GM18868 (cell line): ENCODE measurements at regions not wholly inside any gene's neighbourhood (a gene's known extent, or its start where the extent isn't known, plus 50 kb on each side); places are given as distances from the start of the nearest gene placed in this dataset.

ENCODE experiments used
- ATAC-seq: cut with Tn5 transposase; IDR thresholded peaks from one replicate; pipeline ENCODE4 v1.9.1; 2021; ENCODE audit warnings: mild to moderate bottlenecking, moderate library complexity; ENCODE audit not compliant: unreplicated experiment

DNA sequence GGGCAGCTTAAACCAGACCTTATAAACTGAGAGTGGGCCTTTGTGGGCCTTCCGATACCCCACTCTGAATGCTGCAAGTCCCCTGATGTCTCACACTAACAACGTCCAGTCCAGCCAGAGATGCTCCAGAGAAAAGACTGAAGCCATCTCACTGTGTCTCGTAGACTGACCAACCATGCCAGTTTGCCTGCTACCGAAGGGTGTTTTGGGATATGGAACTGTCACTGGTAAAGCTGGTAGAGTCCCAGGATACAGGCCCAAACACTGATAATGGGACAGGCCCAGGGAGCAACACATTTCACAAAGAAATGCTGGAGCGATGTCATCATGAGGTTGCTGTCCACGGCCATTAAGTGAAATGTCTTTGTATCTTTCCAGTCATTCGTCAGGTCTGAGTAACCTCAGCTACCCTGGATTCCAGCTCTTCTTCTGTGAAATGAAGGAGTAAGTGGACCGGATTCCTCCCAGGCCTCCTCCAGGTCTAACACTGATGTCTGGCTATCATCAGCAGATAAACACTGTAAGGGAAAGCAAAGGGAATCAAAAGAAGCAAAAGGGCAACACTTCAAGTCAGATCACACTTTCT lies 81.6 kb downstream of the SLC5A7 start:
- no peak for ATAC-seq

DNA sequence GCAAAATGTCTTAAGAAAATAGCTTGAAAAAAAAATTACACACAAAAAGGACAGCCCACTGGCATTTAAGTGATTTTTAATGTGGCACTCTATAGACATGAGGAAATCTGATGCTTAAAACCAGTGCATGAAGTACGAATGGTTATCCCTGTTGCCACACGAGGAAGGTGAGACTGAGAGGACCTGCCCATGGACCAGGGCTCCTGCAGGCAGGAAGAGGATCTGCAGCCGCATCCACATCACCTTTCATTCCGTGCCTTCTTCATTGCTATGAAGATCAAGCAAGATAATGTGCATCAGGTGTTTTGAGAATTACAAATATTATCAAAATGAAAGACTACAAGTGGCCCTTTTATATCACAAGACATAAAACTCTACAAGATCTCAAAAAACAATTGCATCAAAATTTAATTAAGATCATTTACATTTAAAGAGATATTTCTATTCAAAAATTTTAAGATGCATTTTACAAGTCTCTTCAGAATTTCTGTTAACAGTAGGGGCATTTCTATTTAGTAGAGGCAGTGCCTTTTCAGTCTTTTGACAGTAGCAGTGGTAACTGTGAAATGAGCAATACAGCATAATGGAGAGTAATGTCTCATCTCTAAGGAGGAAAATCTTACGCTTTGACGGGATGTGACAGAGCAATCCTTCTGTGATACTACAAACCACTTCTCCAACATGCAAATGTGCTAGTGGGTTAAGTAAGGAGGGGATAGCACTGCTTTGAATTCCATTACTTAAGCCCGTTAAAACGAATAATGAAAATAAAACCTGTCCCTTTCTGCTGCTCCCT lies 83.4 kb downstream of the SLC5A7 start:
- ATAC-seq = no peak

DNA sequence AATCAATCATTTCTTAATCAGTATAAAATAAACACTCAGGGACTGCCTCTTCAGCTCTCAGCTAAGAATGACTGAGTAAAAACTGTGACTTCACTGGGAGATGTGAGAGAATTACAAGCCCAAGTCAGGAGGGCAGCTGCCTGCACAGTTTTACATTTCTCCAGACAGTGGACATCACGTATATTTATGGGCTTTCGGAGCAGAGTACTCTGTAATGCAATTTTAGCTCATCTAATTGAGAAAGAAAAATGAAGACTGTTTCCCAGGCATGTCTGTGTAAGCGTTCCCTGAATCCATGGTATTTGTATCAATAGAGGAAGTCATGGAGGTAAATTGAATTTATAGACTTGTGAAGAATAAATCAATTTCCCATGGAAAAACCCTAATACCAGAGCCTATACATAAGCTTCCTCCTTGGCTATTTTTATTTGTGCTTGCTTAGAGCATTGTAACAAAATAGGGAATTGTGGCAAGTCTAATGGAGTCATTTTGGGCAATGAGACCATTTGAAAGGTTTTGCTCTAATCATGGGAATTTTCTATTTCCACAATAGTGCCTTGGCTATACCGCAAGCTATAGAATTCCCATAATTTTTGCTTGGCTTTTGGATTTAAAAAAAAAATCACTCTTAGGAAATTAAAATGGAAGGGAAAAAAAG lies 87.2 kb downstream of the SLC5A7 start:
- ATAC-seq = no peak

DNA sequence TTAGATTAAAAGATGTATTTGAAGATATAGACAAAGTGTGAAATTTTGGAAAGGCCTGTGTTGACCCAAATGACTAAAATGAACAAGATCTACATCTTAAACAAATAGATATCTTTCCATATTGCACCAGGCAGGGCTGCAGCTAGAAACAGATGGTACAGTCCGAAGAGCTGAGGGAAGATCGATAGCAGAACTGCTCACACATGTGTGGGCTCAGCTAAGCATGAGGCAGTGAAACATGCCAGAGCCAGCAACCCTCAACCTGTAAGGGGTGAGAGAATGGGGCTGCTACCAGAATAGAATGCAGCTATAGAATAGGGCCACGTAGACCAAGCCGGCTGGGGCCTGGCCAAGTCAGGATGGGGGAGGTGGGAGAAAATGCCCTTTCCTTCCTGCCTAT lies 87.8 kb downstream of the SLC5A7 start:
- ATAC-seq = no peak

DNA sequence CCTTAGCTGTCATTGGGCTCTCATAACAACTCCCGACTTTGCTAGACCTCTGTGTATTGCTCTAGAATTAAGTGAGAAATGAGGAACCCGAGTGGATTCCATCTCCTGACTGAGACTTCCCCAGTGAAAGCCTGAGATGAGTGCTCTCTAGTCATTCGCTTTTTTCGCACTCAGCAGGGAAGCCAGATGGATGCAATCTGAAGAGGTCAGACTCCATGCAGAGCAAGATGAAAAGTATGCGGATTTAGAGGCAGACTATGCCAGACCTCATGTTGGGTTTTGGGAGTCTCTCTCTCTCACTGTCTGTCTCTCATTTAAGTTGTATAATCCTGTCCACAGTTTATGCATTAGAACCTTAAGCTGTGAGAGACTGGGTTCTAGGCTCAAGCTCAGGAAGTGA lies 88.6 kb downstream of the SLC5A7 start:
- ATAC-seq = no peak

DNA sequence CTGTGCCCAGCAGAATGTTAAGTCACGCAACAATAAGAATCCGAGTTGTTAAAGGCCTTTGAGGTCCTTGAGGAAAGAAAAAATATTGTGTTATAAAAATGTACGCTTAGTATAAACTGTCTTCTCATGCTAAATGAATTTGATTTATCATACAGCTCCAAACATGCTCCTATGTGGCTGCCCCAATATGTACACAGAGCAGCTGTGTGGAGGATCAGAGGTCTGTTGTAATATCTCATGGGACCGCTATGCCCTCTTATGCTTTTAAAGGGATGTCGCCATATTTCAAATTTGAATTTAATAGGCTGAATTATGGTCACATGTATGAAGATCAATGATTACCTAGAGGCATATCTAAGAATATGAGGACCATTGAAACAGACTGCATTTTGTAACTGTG lies 90.2 kb downstream of the SLC5A7 start:
- no peak for ATAC-seq

DNA sequence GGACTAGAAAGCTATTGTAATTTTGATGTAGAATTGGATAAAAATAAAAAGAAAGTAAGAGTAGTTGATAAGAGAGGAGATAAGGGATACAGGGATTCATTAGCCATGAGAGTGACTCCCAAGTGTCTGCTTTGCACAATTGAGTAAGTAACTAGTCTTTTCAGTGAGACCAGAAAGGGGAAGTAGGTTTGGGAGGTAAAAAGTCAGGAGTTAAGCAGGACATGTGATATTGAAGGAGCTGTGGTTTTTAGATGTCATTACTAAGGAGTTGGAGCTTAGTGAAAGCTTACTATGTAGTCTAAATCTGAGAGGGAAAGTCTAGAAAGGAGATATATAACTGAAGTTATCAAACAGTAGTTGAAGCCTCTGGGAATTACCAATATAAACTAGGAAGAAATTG lies 93.4 kb downstream of the SLC5A7 start:
- no peak for ATAC-seq

DNA sequence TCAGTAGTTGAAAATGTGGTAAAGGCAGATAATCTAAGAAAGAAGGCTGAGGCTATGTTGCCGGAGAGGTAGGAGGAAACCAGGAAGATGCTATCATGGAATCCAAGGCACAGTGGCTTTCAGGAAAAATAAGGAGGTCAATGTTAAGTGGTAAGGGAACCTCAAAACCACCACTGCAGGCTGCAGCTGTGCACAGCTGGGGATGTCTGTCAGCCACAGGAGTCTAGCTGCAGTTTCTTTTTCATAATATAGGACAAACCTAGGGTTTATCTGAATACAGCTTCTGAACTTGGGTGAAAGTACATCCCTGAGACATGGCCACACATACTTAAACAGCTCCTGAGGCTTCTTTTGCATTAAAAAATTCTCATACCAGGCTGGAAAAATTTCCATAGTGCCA lies 93.9 kb downstream of the SLC5A7 start:
- ATAC-seq = no peak

DNA sequence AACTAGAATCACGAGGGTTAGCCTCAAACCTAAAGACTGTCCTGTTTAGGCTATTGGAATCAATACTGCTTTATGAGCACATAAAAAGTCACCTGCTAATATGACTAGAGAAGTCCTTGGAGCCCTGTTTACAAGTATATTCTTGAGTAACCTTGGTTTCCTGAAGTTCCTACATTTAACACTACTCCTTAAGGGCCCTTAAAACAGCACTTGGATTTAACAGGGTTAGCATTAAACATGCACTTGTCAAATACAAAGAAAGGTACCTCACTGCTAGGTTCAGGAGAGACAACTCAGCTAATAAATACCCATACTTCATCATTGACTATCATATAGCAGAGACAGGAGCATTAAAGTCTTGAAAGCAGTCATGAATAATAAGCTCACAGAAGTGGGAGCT lies 96.7 kb downstream of the SLC5A7 start:
- no peak for ATAC-seq

DNA sequence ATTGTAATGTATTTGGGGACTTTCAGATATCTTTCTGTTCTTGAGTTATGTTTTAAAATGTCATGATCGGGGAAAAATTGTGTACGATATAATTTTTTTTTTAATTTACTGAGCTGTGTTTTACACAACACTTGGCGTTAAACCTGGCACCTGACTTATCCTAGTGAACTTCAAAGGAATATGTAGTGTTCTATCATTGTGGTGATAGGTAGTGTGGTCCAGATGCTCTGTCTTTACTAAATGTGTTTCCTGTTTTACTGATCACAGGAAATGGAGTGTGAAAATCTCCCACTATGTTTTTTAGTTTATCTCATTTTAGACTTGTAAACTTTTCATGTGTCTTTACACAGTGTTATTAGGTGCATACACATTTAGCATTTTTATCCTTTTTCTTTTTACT lies 98.0 kb downstream of the SLC5A7 start:
- ATAC-seq = no peak

DNA sequence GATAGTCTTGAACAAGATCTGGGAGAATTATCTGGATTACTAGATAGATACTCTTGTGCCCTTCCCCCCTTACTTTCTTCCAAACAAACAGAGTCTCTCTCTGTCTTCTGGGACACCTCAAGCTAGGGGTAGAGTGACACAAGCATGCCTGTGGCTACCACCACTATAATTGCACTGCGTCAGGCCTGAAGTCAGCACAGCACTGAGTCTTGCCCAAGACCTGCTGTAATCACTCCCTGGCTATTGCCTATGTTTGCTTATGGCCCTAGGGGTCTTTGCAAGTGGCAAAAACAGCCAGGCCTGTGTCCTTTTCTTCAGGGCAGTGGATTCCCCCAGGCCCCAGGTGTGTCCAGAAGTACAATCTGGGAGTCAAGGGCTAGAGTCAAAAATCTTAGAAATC lies 106.6 kb downstream of the SLC5A7 start:
- no peak for ATAC-seq

DNA sequence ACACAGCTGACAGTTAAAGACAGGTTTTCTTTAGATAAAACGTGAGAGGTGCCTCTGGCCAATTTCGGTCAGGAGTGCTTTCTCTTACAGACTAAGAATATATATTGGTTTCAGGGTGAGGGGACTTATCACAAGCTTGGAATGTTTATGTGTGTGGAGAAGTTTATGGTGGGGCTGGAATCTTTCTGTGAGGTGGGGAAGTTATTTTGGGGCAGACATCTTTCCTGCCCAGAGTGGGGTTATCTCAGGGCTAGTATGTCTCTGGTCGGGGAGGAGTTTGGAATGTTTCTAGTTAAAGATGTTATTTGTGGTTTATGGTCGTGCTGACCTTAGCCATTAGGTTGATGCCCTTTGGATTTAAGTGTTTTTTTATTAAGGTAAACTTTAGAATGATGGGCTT lies 115.2 kb downstream of the SLC5A7 start:
- ATAC-seq = no peak

DNA sequence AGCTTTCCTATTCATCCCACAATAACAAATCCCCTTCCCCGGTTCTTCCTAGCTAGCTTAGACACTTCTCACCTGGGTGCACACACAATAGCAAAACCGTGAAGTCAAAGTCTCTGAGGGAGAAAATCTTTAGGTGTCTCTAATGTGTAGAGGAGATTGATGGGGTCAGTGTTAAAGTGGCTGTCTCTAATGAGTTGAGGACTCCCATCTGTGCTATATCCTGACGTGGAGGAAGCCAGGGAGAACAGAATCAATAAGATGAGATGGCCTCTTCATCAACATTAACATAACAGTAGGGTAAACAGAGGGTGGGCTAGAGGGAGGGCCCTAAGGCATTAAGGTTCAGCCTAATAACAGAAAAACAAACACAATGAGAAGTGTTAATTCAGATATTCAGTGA lies 120.4 kb downstream of the SLC5A7 start:
- no peak for ATAC-seq

DNA sequence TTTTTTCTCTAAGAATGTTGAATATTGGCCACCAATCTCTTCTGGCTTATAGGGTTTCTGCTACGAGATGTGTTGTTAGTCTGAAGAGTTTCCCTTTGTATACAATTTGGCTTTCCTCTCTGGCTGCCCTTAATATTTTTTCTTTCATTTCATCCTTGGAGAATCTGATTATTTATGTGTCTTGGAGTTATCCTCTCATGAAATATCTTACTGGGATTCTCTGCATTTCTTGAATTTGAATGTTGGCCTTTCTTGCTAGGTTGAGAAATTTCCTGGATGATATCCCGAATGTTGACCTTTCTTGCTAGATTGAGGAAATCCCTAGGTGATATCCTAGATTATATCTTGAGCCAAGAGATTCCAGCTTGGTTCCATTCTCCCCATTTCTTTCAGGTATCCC lies 125.6 kb downstream of the SLC5A7 start:
- ATAC-seq = no peak

DNA sequence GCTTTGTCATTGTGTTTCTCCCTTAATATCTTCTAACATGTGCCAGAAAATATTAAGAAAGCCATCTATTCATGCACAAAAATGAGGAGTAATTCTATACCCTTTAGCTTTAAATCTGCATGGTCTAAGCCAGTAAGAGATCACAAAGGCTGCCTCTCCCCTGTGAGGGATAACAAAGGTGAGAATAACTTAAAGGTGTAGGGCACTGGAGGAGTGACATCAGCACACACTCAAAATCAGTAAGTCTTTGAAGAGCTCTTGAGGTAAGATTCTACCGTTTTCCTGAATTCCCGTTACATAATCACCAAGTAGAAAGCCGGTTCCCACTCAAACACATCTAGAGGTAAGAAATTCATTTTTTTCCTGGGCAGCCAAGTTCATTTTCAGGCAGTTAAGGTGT lies 123.9 kb upstream of the SULT1C3 start:
- no peak for ATAC-seq

DNA sequence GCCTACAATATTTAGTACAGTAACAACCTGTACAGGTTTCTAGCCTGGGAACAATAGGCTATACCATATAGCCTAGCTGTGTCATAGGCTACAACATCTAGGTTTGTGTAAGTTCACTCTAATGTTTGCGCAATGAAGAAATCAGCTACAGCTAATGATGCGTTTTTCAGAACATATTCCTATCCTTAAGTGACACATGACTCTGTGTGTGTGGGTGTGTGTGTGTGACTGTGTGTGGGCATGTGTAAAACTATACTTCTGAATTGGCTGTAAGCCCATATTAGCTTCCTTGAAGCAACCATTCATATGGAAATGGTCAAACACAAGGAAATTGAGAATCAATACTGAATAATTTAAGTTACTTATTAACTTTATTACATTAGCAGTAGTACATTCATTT lies 120.8 kb upstream of the SULT1C3 start:
- ATAC-seq = no peak

DNA sequence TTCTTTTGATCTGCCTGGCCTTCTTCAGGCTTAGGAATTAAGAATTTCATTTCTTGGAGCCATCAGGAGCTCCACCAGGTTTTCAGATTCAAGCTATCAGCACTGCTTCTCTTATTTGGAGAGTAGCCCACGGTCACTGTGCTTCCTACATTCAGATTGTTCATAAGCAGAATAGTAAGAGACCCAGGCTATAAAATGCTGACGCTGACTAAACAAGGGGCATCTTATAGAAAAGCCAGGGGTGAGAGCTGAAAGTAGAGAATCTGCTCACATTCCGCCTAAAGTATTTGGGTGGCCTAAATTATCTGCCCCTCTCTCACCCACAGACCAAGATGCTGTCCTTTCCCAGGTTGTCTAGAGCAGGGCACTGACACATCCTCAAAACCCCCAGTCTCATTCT lies 120.3 kb upstream of the SULT1C3 start:
- no peak for ATAC-seq

DNA sequence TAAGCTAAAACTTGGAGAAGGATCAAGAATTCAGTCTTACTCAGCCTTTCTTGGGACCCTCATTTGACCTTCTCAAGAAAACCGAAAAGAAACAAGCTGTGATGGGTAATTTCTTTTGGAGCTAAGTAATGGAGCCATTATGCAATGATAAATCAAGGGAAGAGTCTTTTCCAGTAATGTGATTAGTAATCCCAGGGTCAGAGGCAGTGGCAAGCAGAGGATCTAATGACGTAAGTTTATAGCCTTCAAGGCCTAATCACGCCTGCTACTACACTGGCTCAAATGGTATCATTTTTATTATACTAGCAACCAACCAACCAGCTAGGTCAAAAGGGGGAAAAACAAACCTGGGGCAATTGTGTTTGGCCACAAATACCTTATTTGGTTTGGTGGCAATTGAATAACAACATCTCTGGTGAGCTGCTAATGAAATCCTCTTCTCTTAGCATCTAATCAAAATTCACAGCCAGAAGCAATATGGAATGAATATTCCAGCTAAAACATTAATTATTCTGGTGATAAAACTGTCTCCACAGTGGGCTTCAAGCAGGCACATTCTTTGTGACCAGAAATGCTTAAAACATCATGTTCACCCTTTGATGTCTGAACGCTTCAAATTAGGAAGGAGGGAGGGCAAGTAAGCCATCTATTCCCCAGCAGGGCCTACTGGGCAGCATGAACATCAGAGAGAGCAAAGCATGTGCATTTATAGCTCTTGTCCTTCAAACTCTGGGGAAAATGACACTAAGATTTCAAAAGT lies 114.9 kb upstream of the SULT1C3 start:
- no peak for ATAC-seq

DNA sequence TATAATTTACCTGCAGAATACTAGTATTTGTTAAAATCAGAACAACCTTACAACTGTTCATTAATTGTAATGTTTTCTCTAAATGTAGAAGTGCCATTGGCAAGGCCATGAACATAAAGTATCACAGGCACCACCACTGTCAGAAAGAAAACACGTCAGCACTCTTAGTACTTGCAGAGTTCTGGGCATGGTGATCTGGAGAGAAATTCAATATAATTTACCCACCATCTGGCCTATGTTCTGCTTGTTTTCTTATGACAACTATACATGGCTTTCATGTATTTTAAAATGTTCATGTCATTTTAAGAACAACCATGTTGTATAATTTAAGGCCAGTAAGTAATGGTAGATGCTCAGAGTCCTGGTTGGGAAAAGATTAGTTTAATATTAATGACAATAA lies 114.2 kb upstream of the SULT1C3 start:
- no peak for ATAC-seq

DNA sequence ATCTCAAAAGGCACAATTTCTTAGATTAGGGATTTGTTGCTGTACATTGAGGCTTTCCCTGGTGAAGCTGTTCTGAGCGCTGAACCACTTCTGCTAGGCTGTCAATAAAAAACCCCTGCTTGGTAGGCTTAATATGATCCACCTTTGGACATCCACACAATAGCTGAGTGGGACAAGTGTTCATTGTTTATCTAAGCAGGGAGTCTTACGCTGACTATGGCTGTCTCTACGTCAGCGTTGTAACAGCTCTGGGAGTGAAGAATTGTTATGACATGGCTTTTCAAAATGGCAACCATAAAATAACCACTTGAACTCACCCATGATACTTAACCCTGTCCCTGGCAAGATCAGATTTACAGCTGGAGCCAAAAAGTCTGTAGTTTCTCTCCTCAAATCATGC lies 111.5 kb upstream of the SULT1C3 start:
- no peak for ATAC-seq

DNA sequence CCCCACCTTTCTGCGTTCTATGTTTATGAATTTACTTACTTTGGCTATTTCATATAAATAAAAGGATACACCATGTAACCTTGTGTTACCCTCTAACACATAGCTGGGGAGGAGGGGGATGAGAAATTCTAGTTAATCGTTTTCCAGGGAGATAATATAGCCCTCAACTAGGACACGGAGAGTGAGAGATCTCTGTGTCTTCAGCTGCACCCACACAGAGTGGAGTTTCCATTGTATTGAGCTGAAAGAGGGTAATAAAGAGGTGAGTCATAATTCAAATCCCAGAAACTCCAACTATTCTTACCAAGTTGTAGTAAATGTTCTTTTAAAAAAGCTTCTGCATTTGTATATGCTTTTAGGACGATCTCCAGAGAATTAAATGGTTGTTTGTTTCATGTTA lies 110.1 kb upstream of the SULT1C3 start:
- no peak for ATAC-seq

DNA sequence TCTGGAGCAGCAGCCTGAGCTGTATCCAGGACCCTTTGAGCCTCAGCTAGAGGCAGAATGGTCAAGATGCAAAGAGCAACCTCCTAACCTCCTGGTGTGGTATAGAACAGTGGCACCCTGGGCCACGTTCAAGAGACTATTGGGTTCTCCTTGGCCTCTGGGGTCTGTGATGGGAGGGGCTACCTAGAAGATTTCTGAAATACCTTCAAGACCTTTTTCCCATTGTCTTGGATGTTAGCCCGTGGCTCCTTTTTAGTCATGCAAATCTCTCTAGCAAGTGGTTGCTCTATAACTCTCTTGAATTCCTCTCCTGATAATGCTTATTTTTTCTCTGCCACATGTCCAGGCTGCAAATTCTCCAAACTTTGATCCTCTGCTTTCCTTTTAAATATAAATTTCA lies 106.3 kb upstream of the SULT1C3 start:
- ATAC-seq = no peak
